MCF 10A (cell line): ENCODE measurements at regions not wholly inside any gene's neighbourhood (a gene's known extent, or its start where the extent isn't known, plus 50 kb on each side); places are given as distances from the start of the nearest gene placed in this dataset.

ENCODE experiments used
- BruUV-seq: library from RNA; stranded (reverse); fragments of 400-500 nt; replicated peaks from 2 replicates; lab custom pipeline; 2021; lab: Mats Ljungman, UMichigan
- CTCF ChIA-PET: fragments of 300-600 bp; sonication (Branson Sonifier 250); formaldehyde crosslinking; extraction: SDS; loops from one replicate; lab custom pipeline; 2021; ENCODE audit warnings: antibody characterized with exemption, inconsistent platforms; lab: Yijun Ruan, JAX
- POLR2A ChIA-PET: fragments of 300-600, 350-650 bp; sonication (Branson Sonifier 250); formaldehyde crosslinking; extraction: SDS; loops from one replicate; lab custom pipeline; 2020; ENCODE audit warnings: antibody characterized with exemption, inconsistent platforms; lab: Yijun Ruan, JAX
- DNase-seq: peaks from one replicate; pipeline ENCODE4 v3.0.0-alpha.2; 2018; ENCODE audit not compliant: unreplicated experiment
- H3K27ac Mint-ChIP-seq: one replicate; pipeline ENCODE4 v1.8.0; 2022; ENCODE audit warnings: mild to moderate bottlenecking, low read depth, mixed read lengths; ENCODE audit not compliant: unreplicated experiment
- H3K27me3 Mint-ChIP-seq: one replicate; pipeline ENCODE4 v1.8.0; 2022; ENCODE audit warnings: mixed read lengths; ENCODE audit not compliant: insufficient read depth, unreplicated experiment
- H3K36me3 Mint-ChIP-seq: one replicate; pipeline ENCODE4 v1.8.0; 2022; ENCODE audit warnings: mild to moderate bottlenecking, moderate library complexity, mixed read lengths; ENCODE audit not compliant: insufficient read depth, unreplicated experiment
- H3K4me1 Mint-ChIP-seq: one replicate; pipeline ENCODE4 v1.8.0; 2022; ENCODE audit warnings: mixed read lengths; ENCODE audit not compliant: insufficient read depth, unreplicated experiment
- H3K4me3 Mint-ChIP-seq: one replicate; pipeline ENCODE4 v1.8.0; 2022; ENCODE audit warnings: mild to moderate bottlenecking, moderate library complexity, mixed read lengths; ENCODE audit not compliant: unreplicated experiment
- H3K9me3 Mint-ChIP-seq: one replicate; pipeline ENCODE4 v1.8.0; 2022; ENCODE audit warnings: mixed read lengths; ENCODE audit not compliant: unreplicated experiment
- intact Hi-C: fragments of 100-400 bp; cut with micrococcal nuclease; formaldehyde crosslinking; loops from 2 replicates; pipeline ENCODE4 v1.14.1; 2022
- TF ChIP-seq, protein P1 (sequence below): fragments of 200-600 bp; IDR thresholded peaks from one replicate; pipeline ENCODE4 v1.8.0; 2022; ENCODE audit warnings: antibody characterized with exemption, mild to moderate bottlenecking; ENCODE audit not compliant: unreplicated experiment

GRCh38 chr12:41627476-41627875 lies 439.4 kb downstream of the PDZRN4 start:
- no peaks in the 10 kb centered on the region for H3K36me3 Mint-ChIP-seq
- H3K27me3 Mint-ChIP-seq = peaks cover 3% of the 10 kb centered on the region
- no peak overlapping the region for H3K4me3 Mint-ChIP-seq
- peaks cover 16% of the 10 kb centered on the region for H3K9me3 Mint-ChIP-seq
- no peak for DNase-seq
- H3K27ac Mint-ChIP-seq = no peak overlapping the region
- TF ChIP-seq, protein P1, sequence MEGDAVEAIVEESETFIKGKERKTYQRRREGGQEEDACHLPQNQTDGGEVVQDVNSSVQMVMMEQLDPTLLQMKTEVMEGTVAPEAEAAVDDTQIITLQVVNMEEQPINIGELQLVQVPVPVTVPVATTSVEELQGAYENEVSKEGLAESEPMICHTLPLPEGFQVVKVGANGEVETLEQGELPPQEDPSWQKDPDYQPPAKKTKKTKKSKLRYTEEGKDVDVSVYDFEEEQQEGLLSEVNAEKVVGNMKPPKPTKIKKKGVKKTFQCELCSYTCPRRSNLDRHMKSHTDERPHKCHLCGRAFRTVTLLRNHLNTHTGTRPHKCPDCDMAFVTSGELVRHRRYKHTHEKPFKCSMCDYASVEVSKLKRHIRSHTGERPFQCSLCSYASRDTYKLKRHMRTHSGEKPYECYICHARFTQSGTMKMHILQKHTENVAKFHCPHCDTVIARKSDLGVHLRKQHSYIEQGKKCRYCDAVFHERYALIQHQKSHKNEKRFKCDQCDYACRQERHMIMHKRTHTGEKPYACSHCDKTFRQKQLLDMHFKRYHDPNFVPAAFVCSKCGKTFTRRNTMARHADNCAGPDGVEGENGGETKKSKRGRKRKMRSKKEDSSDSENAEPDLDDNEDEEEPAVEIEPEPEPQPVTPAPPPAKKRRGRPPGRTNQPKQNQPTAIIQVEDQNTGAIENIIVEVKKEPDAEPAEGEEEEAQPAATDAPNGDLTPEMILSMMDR = no peak
- POLR2A ChIA-PET = no interaction called here
- CTCF ChIA-PET = no interaction called here
- intact Hi-C loops = no loop called here
- no TSS peak for BruUV-seq
- H3K4me1 Mint-ChIP-seq = no peaks in the 10 kb centered on the region

DNA sequence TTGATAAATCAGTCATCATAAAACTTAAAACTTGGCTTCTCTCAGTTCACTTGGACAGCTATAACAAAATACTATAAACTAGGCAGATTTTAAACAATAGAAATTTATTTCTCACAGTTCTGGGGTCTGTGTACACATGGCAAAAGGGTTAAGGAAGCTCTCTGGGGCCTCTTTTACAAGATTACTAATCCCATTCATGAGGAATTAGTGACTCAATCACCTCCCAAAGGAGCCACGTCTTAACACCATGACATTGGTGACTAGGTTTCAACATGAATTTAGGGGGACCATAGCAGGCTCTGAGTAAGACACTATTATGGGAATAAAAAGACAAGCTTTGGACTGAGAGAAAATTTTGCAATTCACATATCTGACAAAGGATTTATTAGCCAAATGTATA lies 436.5 kb downstream of the PDZRN4 start:
- CTCF ChIA-PET = no interaction called here
- POLR2A ChIA-PET = no interaction called here
- BruUV-seq = no TSS peak

More for the DNA sequence above, 436.5 kb downstream of the PDZRN4 start:
- TF ChIP-seq, protein P1 = no peak
- Mint-ChIP-seq H3K4me1 (no peaks in the 10 kb centered on the region), H3K27ac (no peak overlapping the region), H3K27me3 (peaks cover 29% of the 10 kb centered on the region), H3K36me3 (no peaks in the 10 kb centered on the region), H3K4me3 (no peak overlapping the region), H3K9me3 (peaks cover 8% of the 10 kb centered on the region)
- intact Hi-C loops = no loop called here
- no peak for DNase-seq
